ENCODE measurements at regions not wholly inside any gene's neighbourhood (a gene's known extent, or its start where the extent isn't known, plus 50 kb on each side); places are given as distances from the start of the nearest gene placed in this dataset.
A peak's percentile ranks its signal among the peaks of the same experiment; 100 is the strongest.
"Not testable (repeated sequence)": the region's sequence is repeated elsewhere in the genome, so short reads cannot be mapped to it uniquely, and the experiment has no call there.

DNA sequence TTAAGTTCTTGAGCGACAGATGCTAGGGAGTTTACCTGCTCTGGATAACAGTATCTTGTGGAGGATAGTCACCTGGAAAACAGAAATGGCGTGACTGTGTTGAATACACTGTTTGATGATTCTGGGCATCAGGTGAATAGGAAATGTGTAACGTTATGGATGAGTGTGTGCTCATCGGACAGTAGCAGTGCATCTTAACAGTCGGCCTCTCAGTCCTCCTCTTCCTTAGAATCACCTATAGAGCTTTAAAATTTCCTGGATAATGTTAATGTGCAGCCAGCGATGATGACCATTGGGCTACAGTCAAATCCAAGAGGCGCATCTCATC, 217.7 kb downstream of the OR2B2 start:
- Histone ChIP-seq H3K4me1 (ENCODE audit: control insufficient read depth, insufficient read depth, low read length, poor library complexity, severe bottlenecking) (peaks cover 3% of the 10 kb centered on the region), H3K36me3 (ENCODE audit: control insufficient read depth, insufficient read depth, low read length) (no peaks in the 10 kb centered on the region), H3K27ac (ENCODE audit: insufficient read depth, low read length, poor library complexity, severe bottlenecking) (no peak overlapping the region), H3K27me3 (replicated peaks; ENCODE audit: control insufficient read depth, insufficient read depth, low read length, poor library complexity, severe bottlenecking) (no peaks in the 10 kb centered on the region), H3K4me3 (ENCODE audit: insufficient read depth, low read depth, low read length, poor library complexity, severe bottlenecking) (peak overlapping the region; percentile 66), H3K9me3 (ENCODE audit: control insufficient read depth, low read length) (no peaks in the 10 kb centered on the region)
- DNase-seq, result no peak

DNA sequence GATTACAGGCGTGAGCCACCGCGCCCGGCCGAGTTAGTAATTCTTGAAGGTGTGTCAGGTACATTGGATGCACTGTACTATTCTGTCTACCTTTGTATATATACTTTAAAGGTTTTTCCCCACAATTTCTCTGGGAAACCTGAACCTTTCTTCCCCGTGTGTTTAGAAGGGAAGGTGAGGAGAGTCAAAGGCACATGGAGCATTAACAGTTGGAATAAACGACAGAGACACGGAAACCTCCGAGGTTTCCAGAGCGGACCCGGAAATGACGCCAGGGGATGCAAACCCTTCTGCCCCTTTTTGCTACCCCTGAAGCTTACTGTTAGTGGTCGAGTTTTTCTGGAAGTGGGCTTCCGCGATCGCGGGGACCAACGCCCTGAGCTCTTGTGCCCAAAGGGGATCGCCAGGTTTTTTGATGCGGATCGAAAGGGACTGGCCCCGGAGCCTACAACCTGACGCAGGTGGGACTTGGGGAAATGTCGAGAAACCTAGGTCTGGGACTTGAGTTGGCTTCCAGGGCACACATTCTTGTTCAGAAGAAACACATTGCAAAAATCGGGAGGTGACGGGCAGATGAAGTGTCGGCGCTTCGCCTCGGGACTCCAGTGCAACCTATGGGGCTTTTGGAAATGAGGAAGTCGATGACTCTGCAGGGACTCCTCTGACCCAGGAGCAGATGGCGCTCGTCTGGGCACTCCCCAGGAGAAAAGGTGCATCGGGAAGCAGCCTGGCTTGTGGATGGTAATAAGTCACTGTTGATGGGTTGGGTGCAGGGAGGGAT, 218.2 kb downstream of the OR2B2 start:
- H3K9me3 ChIP-seq (ENCODE audit: control insufficient read depth, low read length), result no peaks in the 10 kb centered on the region
- peak overlapping the region; percentile 3 for H3K27ac ChIP-seq (ENCODE audit: insufficient read depth, low read length, poor library complexity, severe bottlenecking)
- peaks cover 3% of the 10 kb centered on the region for H3K4me1 ChIP-seq (ENCODE audit: control insufficient read depth, insufficient read depth, low read length, poor library complexity, severe bottlenecking)
- no peaks in the 10 kb centered on the region for H3K27me3 ChIP-seq (replicated peaks; ENCODE audit: control insufficient read depth, insufficient read depth, low read length, poor library complexity, severe bottlenecking)
- peak overlapping the region; percentile 66 for H3K4me3 ChIP-seq (ENCODE audit: insufficient read depth, low read depth, low read length, poor library complexity, severe bottlenecking)
- peak in 1 of 3 donors; percentile 13 for DNase-seq
- H3K36me3 ChIP-seq (ENCODE audit: control insufficient read depth, insufficient read depth, low read length), result no peaks in the 10 kb centered on the region

DNA sequence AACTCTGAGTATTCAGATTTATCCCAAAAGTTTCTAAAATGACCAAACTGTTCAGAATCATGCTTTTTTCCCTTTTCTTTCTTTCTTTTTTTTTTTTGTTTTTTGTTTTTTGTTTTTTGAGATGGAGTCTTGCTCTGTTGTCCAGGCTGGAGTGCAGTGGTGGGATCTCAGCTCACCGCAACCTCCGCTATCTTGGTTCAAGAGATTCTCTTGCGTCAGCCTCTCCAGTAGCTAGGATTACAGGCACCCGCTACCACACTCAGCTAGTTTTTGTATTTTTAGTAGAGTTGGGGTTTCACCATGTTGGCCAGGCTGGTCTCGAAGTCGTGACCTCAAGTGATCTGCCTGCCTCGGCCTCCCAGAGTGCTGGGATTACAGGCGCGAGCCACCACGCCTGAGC, 219.2 kb upstream of the ZNF184 start:
- H3K4me3 ChIP-seq (ENCODE audit: insufficient read depth, low read depth, low read length, poor library complexity, severe bottlenecking); H3K27ac ChIP-seq (ENCODE audit: insufficient read depth, low read length, poor library complexity, severe bottlenecking); DNase-seq; H3K27me3 ChIP-seq (replicated peaks; ENCODE audit: control insufficient read depth, insufficient read depth, low read length, poor library complexity, severe bottlenecking); H3K36me3 ChIP-seq (ENCODE audit: control insufficient read depth, insufficient read depth, low read length); H3K4me1 ChIP-seq (ENCODE audit: control insufficient read depth, insufficient read depth, low read length, poor library complexity, severe bottlenecking); H3K9me3 ChIP-seq (ENCODE audit: control insufficient read depth, low read length): not testable (repeated sequence)

DNA sequence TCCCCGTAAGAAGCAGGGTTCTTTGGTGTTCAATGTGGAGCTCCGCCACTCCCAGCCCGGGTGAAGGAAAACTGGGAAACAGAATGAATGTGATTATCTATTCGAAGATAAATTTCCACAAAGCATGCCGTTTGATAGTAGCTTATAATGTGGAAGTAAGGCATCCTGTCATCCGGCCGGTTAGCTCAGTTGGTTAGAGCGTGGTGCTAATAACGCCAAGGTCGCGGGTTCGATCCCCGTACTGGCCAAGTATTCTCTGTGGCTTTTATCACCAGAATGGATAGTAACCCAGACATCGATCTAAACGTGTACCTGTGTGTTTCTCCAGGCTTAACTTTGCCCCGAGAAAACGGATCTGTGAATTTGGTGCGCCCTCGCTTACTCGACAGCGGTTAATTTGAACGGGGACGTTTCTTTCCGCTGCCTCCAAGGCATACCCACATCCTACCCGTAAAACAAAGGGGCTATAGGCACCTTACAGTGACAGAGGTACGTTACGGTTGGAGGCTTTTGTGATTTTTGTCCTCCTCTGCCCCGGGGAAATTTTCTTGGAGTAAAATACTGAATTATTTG, 215.2 kb upstream of the ZNF184 start:
- peak overlapping the region; percentile 63 for H3K4me3 ChIP-seq (ENCODE audit: insufficient read depth, low read depth, low read length, poor library complexity, severe bottlenecking)
- H3K27me3 ChIP-seq (replicated peaks; ENCODE audit: control insufficient read depth, insufficient read depth, low read length, poor library complexity, severe bottlenecking), result no peaks in the 10 kb centered on the region
- no peaks in the 10 kb centered on the region for H3K36me3 ChIP-seq (ENCODE audit: control insufficient read depth, insufficient read depth, low read length)
- H3K4me1 ChIP-seq (ENCODE audit: control insufficient read depth, insufficient read depth, low read length, poor library complexity, severe bottlenecking), result no peaks in the 10 kb centered on the region
- H3K27ac ChIP-seq (ENCODE audit: insufficient read depth, low read length, poor library complexity, severe bottlenecking), result peak overlapping the region; percentile 4
- DNase-seq, result peak; percentile 76 to 83 (median 83)
- no peaks in the 10 kb centered on the region for H3K9me3 ChIP-seq (ENCODE audit: control insufficient read depth, low read length)

DNA sequence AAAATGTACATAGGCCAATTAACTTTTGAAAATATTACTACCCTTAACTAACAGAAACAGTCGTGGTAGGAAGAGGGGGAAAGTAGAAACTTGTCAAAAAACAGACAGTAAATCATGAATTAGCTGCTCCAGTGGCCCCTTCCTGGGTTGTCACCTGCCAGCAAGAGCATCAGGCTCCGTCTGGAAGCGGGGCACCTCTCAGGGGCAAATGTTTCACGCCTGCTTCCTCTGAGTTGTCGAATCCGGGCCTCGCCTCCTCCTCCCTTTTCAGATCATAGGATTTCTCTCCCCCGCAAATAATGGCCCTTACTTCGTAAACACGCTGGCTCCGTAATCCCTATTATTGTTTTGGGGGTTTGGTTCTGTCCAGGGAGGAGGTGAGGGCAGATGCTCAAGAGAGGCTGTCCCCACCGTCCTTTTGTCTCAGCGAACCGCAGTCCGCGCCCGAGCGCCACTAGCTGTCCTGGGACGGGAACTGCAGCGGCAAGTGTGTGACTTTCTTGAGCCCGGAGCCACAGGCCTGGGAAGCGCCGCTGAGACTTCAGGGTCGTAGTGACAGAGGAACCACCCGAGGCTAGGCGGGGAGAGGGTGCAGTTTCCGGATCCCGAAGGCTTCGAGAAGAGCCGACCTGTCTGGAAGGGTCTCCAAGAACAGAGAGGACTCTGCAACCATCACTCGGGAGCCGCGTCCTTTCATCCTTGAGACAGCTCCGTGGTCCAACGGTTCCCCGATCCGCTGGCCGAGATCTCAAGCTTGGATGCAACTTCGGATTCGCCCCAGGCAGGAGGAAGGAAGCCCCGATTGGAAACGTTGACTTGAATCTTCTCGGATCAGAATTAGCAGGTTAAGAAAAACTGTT, 214.5 kb upstream of the ZNF184 start:
- Histone ChIP-seq H3K4me3 (ENCODE audit: insufficient read depth, low read depth, low read length, poor library complexity, severe bottlenecking) (peak overlapping the region; percentile 63), H3K9me3 (ENCODE audit: control insufficient read depth, low read length) (no peaks in the 10 kb centered on the region), H3K27me3 (replicated peaks; ENCODE audit: control insufficient read depth, insufficient read depth, low read length, poor library complexity, severe bottlenecking) (no peaks in the 10 kb centered on the region), H3K36me3 (ENCODE audit: control insufficient read depth, insufficient read depth, low read length) (no peaks in the 10 kb centered on the region), H3K4me1 (ENCODE audit: control insufficient read depth, insufficient read depth, low read length, poor library complexity, severe bottlenecking) (no peaks in the 10 kb centered on the region), H3K27ac (ENCODE audit: insufficient read depth, low read length, poor library complexity, severe bottlenecking) (peak overlapping the region; percentile 4)
- DNase-seq, result peak; percentile 51 to 58 (median 52)

DNA sequence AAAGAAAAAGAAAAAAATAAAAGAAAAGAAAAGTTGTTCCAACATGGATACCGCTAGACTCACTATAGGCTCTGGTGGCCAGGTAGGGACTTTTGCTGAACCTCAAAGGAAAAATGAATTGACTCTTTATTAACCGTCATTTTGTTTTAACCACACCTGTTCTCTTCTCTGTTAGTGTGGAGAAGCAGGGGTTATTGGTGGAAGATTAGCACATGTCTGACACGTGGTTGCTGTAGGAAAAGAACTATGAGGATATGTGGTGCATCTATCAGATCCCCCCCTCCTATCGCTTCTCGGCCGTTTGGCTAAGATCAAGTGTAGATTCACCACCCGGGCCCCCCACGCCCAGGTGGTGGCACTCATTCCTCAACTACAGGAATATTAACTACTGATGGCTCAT, 212.4 kb upstream of the ZNF184 start:
- no peak for DNase-seq
- Histone ChIP-seq H3K9me3 (ENCODE audit: control insufficient read depth, low read length) (no peaks in the 10 kb centered on the region), H3K27me3 (replicated peaks; ENCODE audit: control insufficient read depth, insufficient read depth, low read length, poor library complexity, severe bottlenecking) (peaks cover 15% of the 10 kb centered on the region)

DNA sequence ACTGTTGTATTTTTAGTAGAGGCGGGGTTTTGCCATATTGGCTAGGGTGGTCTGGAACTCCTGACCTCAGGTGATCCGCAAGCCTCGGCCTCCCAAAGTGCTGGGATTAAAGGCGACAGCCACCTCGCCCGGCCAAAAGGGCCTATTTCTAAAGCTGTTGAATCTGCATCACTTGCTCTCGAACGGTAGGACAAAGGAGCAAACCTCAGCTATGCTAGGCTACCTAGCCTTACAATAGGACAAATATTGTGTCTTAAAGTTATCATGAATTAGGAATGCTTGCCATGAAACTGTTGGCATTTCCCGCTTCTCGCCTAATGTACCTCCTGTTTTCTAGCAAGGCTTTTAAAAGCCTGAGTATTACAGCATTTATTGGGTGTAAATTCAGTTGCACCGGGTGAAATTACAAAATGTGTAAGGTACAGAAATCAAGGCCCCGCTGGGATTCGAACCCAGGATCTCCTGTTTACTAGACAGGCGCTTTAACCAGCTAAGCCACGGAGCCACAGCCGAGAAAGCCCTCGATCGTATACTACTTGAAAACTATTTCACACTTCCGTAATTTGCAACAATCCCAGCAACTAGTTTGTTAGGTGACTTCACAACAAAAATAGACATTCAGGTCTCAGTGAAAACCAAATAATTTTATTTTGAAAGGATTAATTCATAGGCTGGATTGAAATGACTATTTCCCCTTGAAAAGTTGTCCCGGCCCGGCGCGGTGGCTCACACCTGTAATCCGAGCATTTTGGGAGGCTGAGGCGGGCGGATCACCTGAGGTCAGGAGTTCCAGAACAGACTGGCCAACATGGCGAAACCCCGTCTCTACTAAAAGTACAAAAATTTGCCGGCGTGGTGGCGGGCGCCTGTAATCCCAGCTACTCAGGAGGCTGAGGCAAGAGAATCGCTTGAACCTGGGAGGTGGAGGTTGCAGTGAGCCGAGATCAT, 211.6 kb upstream of the ZNF184 start:
- Histone ChIP-seq H3K9me3 (ENCODE audit: control insufficient read depth, low read length) (peaks cover 5% of the 10 kb centered on the region), H3K27me3 (replicated peaks; ENCODE audit: control insufficient read depth, insufficient read depth, low read length, poor library complexity, severe bottlenecking) (peaks cover 23% of the 10 kb centered on the region), H3K36me3 (ENCODE audit: control insufficient read depth, insufficient read depth, low read length) (no peaks in the 10 kb centered on the region), H3K4me3 (ENCODE audit: insufficient read depth, low read depth, low read length, poor library complexity, severe bottlenecking) (no peak overlapping the region), H3K4me1 (ENCODE audit: control insufficient read depth, insufficient read depth, low read length, poor library complexity, severe bottlenecking) (no peaks in the 10 kb centered on the region), H3K27ac (ENCODE audit: insufficient read depth, low read length, poor library complexity, severe bottlenecking) (no peak overlapping the region)
- DNase-seq, result peak in 2 of 3 donors; percentile 33 to 39

More for the DNA sequence above, 212.4 kb upstream of the ZNF184 start:
- H3K36me3 ChIP-seq (ENCODE audit: control insufficient read depth, insufficient read depth, low read length), result no peaks in the 10 kb centered on the region
- no peaks in the 10 kb centered on the region for H3K4me1 ChIP-seq (ENCODE audit: control insufficient read depth, insufficient read depth, low read length, poor library complexity, severe bottlenecking)
- H3K4me3 ChIP-seq (ENCODE audit: insufficient read depth, low read depth, low read length, poor library complexity, severe bottlenecking), result no peak overlapping the region
- H3K27ac ChIP-seq (ENCODE audit: insufficient read depth, low read length, poor library complexity, severe bottlenecking), result no peak overlapping the region

DNA sequence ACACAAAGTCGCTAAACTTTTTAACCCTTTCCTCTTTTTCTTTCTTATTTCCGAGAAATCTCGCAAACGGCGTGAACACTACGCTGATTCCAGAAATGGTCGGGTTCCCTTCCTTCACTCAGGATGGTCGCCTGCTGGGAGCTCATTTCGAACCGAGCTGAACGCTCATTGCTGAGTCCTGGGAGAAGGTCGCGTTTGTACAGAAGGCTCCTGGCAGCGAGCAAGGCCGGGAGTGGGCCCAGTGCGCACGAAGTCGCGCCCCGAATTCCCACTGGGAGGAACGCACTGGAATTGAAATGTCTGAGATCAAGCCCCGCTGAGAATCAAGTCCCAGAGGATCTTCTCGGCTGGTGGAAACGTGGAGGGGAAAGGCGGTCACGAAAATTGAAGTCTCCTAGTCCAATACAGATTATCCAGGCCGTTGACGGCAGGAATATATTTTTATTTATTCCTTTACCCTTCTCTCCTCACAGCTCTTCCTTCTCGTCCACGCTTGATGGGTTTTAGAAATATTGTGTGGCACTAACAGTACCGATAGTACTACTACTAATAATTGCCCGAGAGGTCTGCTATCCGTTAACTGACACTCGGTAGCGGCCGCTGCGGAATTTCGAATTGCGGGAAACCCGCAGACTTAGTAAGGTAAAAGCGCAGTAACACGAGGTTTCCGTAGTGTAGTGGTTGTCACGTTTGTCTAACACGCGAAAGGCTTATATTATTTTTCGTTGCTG, 207.2 kb upstream of the ZNF184 start:
- no peaks in the 10 kb centered on the region for H3K4me1 ChIP-seq (ENCODE audit: control insufficient read depth, insufficient read depth, low read length, poor library complexity, severe bottlenecking)
- no peaks in the 10 kb centered on the region for H3K36me3 ChIP-seq (ENCODE audit: control insufficient read depth, insufficient read depth, low read length)
- DNase-seq, result no peak
- H3K4me3 ChIP-seq (ENCODE audit: insufficient read depth, low read depth, low read length, poor library complexity, severe bottlenecking), result no peak overlapping the region
- peaks cover 5% of the 10 kb centered on the region for H3K9me3 ChIP-seq (ENCODE audit: control insufficient read depth, low read length)
- no peak overlapping the region for H3K27ac ChIP-seq (ENCODE audit: insufficient read depth, low read length, poor library complexity, severe bottlenecking)
- H3K27me3 ChIP-seq (replicated peaks; ENCODE audit: control insufficient read depth, insufficient read depth, low read length, poor library complexity, severe bottlenecking), result peaks cover 41% of the 10 kb centered on the region

All from effector memory CD4-positive, alpha-beta T cell (primary cell).